Mesothelial cell of epicardium (in vitro differentiated cells): ENCODE measurements at regions not wholly inside any gene's neighbourhood (a gene's known extent, or its start where the extent isn't known, plus 50 kb on each side); places are given as distances from the start of the nearest gene placed in this dataset.
"Not testable (repeated sequence)": the region's sequence is repeated elsewhere in the genome, so short reads cannot be mapped to it uniquely, and the experiment has no call there.

Experiments used
- DNase-seq, 2 experiments: peaks; one replicate each; pipeline ENCODE4 v3.0.0; 2021; ENCODE audit warnings: low spot score in 2 of 2; ENCODE audit not compliant: unreplicated experiment in 2 of 2
- H3K27ac Mint-ChIP-seq: 2 replicates; pipeline ENCODE4 v1.8.0; 2021; ENCODE audit warnings: mixed read lengths
- H3K27me3 Mint-ChIP-seq: 2 replicates; pipeline ENCODE4 v1.8.0; 2021; ENCODE audit warnings: low read depth, mixed read lengths
- H3K36me3 Mint-ChIP-seq: 2 replicates; pipeline ENCODE4 v1.8.0; 2021; ENCODE audit warnings: mixed read lengths
- H3K4me1 Mint-ChIP-seq: 2 replicates; pipeline ENCODE4 v1.8.0; 2021; ENCODE audit warnings: mixed read lengths
- H3K4me3 Mint-ChIP-seq: 2 replicates; pipeline ENCODE4 v1.8.0; 2021; ENCODE audit warnings: mild to moderate bottlenecking, moderate library complexity, mixed read lengths
- H3K9me3 Mint-ChIP-seq: 2 replicates; pipeline ENCODE4 v1.8.0; 2021; ENCODE audit warnings: mixed read lengths
- CTCF ChIP-seq: fragments of 200-600 bp; sonication (generic); IDR thresholded peaks from one replicate; pipeline ENCODE4 v1.5.0; 2021; ENCODE audit warnings: antibody characterized with exemption; ENCODE audit not compliant: unreplicated experiment

GRCh38 chr16:80915079-80915450 lies 91.6 kb downstream of the CMC2 start:
- H3K9me3 Mint-ChIP-seq: peaks cover 5% of the 10 kb centered on the region
- H3K27me3 Mint-ChIP-seq: peaks cover 54% of the 10 kb centered on the region
- H3K4me3 Mint-ChIP-seq: no peak overlapping the region
- H3K4me1 Mint-ChIP-seq: peaks cover 2% of the 10 kb centered on the region
- no peak for DNase-seq
- TF ChIP-seq CTCF: no peak
- H3K36me3 Mint-ChIP-seq: no peaks in the 10 kb centered on the region
- no peak overlapping the region for H3K27ac Mint-ChIP-seq

GRCh38 chr16:80914379-80915078 lies 92.2 kb downstream of the CMC2 start:
- Mint-ChIP-seq H3K27ac (no peak overlapping the region), H3K27me3 (peaks cover 52% of the 10 kb centered on the region), H3K4me3 (no peak overlapping the region), H3K36me3 (no peaks in the 10 kb centered on the region), H3K4me1 (peaks cover 8% of the 10 kb centered on the region), H3K9me3 (peaks cover 5% of the 10 kb centered on the region)
- no peak for DNase-seq
- no peak for TF ChIP-seq CTCF

GRCh38 chr16:80913397-80913796 lies 93.3 kb downstream of the CMC2 start:
- Mint-ChIP-seq H3K4me1 (peaks cover 11% of the 10 kb centered on the region), H3K4me3 (no peak overlapping the region), H3K36me3 (no peaks in the 10 kb centered on the region), H3K27ac (no peak overlapping the region), H3K27me3 (peaks cover 46% of the 10 kb centered on the region), H3K9me3 (peaks cover 5% of the 10 kb centered on the region)
- no peak for DNase-seq
- no peak for TF ChIP-seq CTCF

- Mint-ChIP-seq H3K9me3 (peaks cover 5% of the 10 kb centered on the region), H3K36me3 (no peaks in the 10 kb centered on the region), H3K27me3 (peaks cover 46% of the 10 kb centered on the region), H3K4me1 (peaks cover 11% of the 10 kb centered on the region), H3K27ac (no peak overlapping the region), H3K4me3 (no peak overlapping the region)
- DNase-seq: no peak
- TF ChIP-seq CTCF: no peak
Measured at GRCh38 chr16:80912651-80913050, 94.0 kb downstream of the CMC2 start.

GRCh38 chr16:80910434-80910833 lies 96.3 kb downstream of the CMC2 start:
- peaks cover 11% of the 10 kb centered on the region for H3K4me1 Mint-ChIP-seq
- no peaks in the 10 kb centered on the region for H3K36me3 Mint-ChIP-seq
- peaks cover 5% of the 10 kb centered on the region for H3K9me3 Mint-ChIP-seq
- no peak for DNase-seq
- H3K4me3 Mint-ChIP-seq: no peak overlapping the region
- no peak overlapping the region for H3K27ac Mint-ChIP-seq
- peaks cover 40% of the 10 kb centered on the region for H3K27me3 Mint-ChIP-seq
- no peak for TF ChIP-seq CTCF

GRCh38 chr16:80909720-80910119 lies 97.0 kb downstream of the CMC2 start:
- H3K4me3 Mint-ChIP-seq: no peak overlapping the region
- peaks cover 36% of the 10 kb centered on the region for H3K27me3 Mint-ChIP-seq
- no peaks in the 10 kb centered on the region for H3K36me3 Mint-ChIP-seq
- no peak overlapping the region for H3K27ac Mint-ChIP-seq
- DNase-seq: no peak
- peaks cover 11% of the 10 kb centered on the region for H3K4me1 Mint-ChIP-seq
- TF ChIP-seq CTCF: no peak
- peaks cover 5% of the 10 kb centered on the region for H3K9me3 Mint-ChIP-seq

GRCh38 chr16:80906169-80906568 lies 100.5 kb downstream of the CMC2 start:
- Mint-ChIP-seq H3K27me3 (peaks cover 17% of the 10 kb centered on the region), H3K4me1 (peaks cover 24% of the 10 kb centered on the region)
- not testable (repeated sequence) for H3K9me3 Mint-ChIP-seq, DNase-seq, H3K36me3 Mint-ChIP-seq, H3K27ac Mint-ChIP-seq, H3K4me3 Mint-ChIP-seq
